ENCODE measurements at regions not wholly inside any gene's neighbourhood (a gene's known extent, or its start where the extent isn't known, plus 50 kb on each side); places are given as distances from the start of the nearest gene placed in this dataset.

- TF ChIP-seq, protein P1, sequence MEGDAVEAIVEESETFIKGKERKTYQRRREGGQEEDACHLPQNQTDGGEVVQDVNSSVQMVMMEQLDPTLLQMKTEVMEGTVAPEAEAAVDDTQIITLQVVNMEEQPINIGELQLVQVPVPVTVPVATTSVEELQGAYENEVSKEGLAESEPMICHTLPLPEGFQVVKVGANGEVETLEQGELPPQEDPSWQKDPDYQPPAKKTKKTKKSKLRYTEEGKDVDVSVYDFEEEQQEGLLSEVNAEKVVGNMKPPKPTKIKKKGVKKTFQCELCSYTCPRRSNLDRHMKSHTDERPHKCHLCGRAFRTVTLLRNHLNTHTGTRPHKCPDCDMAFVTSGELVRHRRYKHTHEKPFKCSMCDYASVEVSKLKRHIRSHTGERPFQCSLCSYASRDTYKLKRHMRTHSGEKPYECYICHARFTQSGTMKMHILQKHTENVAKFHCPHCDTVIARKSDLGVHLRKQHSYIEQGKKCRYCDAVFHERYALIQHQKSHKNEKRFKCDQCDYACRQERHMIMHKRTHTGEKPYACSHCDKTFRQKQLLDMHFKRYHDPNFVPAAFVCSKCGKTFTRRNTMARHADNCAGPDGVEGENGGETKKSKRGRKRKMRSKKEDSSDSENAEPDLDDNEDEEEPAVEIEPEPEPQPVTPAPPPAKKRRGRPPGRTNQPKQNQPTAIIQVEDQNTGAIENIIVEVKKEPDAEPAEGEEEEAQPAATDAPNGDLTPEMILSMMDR (conservative IDR thresholded peaks at IDR 0.05; ENCODE audit: low read depth), result no peak
- H3K27ac ChIP-seq, result no peak overlapping the region
- ChIA-PET POLR2A (ENCODE audit: low non-redundant PET) (no interaction called here), CTCF (no interaction called here)
- DNase-seq (ENCODE audit: low spot score), result no peak
These were observed 1185.9 kb upstream of the TMEM132C start for GRCh38 chr12:127081058-127081457.

- DNase-seq (ENCODE audit: low spot score), result peak; percentile 71
- H3K27ac ChIP-seq, result no peak overlapping the region
- ChIA-PET CTCF (no interaction called here), POLR2A (ENCODE audit: low non-redundant PET) (interaction anchor here (0.7 kb wide), 1 partner anchor 26 kb away, joined by 3 read pairs; no protein-coding TSS in a partner anchor)
- TF ChIP-seq, protein P1 (conservative IDR thresholded peaks at IDR 0.05; ENCODE audit: low read depth), result no peak
These were observed 1183.7 kb upstream of the TMEM132C start for GRCh38 chr12:127083008-127083949.

DNA sequence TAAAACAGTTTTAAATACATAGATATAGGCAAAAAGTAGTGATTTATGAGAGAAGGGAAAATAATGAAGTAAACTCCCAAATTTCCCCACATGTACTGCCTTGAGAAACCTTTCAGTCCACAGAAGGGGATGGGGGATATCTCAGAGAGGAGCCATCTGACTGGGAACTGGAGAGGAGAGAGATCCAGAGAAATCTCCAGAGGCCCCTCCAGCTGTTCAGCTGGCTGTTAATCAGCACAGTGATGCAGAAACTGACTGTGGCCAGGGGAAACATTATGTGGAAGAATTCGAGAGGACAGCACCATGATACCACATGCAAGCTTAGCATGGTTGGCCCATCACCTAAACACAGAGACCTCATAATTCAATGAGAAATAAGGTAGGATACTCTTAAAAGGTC is 1165.9 kb upstream of the TMEM132C start:
- ChIA-PET CTCF (interaction anchor here (0.6 kb wide), 1 partner anchor 94 kb away, joined by 3 read pairs; no protein-coding TSS in a partner anchor), POLR2A (ENCODE audit: low non-redundant PET) (no interaction called here)
- TF ChIP-seq, protein P1 (conservative IDR thresholded peaks at IDR 0.05; ENCODE audit: low read depth), result no peak
- no peak overlapping the region for H3K27ac ChIP-seq
- DNase-seq (ENCODE audit: low spot score), result no peak

GRCh38 chr12:127106041-127106440 is 1160.9 kb upstream of the TMEM132C start:
- ChIA-PET CTCF (no interaction called here), POLR2A (ENCODE audit: low non-redundant PET) (no interaction called here)
- H3K27ac ChIP-seq, result no peak overlapping the region
- DNase-seq (ENCODE audit: low spot score), result no peak
- TF ChIP-seq, protein P1 (conservative IDR thresholded peaks at IDR 0.05; ENCODE audit: low read depth), result no peak

- ChIA-PET CTCF (interaction anchor here (1.0 kb wide), 1 partner anchor 15 kb away, joined by 3 read pairs; no protein-coding TSS in a partner anchor), POLR2A (ENCODE audit: low non-redundant PET) (no interaction called here)
- no peak for DNase-seq (ENCODE audit: low spot score)
- TF ChIP-seq, protein P1 (conservative IDR thresholded peaks at IDR 0.05; ENCODE audit: low read depth), result no peak
- no peak overlapping the region for H3K27ac ChIP-seq
These were observed 1160.3 kb upstream of the TMEM132C start for GRCh38 chr12:127106697-127107096.

DNA sequence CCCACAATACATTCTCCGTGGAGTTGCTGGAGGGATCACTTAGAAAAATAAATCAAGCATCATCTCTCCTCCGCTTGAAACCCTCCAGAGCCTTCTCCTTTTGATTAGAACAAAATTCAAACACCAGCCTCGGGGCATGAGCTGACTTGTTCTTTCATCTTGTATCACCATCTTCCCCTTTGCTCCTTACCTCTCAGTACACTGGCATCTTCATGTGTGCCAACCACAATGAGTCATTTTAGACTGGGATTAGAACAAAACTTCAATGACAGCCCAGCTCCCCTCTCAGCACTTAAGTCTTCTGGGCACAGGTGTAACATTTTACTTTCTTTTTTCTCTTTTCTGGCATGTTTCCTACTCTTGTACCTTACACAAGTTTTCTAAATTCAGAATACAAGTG is 1159.2 kb upstream of the TMEM132C start:
- ChIA-PET POLR2A (ENCODE audit: low non-redundant PET) (no interaction called here), CTCF (interaction anchor here (0.7 to 2.5 kb wide), 5 partner anchors 17 to 273 kb away, joined by 3 to 11 read pairs (median 6); no protein-coding TSS in a partner anchor)
- H3K27ac ChIP-seq, result no peak overlapping the region; the same call in 1 of the 2 replicates
- DNase-seq (ENCODE audit: low spot score), result peak; percentile 89
- TF ChIP-seq, protein P1 (conservative IDR thresholded peaks at IDR 0.05; ENCODE audit: low read depth), result no peak

All from RWPE1 (cell line).